ENCODE measurements at regions not wholly inside any gene's neighbourhood (a gene's known extent, or its start where the extent isn't known, plus 50 kb on each side); places are given as distances from the start of the nearest gene placed in this dataset.

DNA sequence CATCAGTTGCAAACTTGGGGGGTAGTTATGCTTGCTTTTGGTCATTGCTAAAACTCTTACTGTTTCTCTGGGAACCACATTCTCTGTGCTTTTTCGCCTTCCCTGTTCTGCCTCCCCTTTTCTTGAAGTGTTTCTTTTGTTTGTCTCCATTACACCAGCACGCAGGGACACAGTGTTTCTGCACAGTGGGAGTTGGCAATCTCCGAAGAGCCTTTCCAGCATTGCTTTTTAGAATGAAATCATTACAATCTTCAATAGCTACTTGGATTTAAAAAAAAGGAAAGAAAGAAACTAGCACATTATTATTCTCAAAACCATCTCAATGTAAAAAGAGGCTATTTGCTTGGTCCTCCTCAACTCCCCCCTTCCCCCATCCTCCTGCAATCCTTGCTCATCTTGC, 536.7 kb upstream of the MMS22L start:
- DNase-seq, result no peak

GRCh38 chr6:97820400-97820799, 537.4 kb upstream of the MMS22L start:
- no peak for DNase-seq

GRCh38 chr6:97822632-97823031, 539.6 kb upstream of the MMS22L start:
- DNase-seq, result no peak

DNA sequence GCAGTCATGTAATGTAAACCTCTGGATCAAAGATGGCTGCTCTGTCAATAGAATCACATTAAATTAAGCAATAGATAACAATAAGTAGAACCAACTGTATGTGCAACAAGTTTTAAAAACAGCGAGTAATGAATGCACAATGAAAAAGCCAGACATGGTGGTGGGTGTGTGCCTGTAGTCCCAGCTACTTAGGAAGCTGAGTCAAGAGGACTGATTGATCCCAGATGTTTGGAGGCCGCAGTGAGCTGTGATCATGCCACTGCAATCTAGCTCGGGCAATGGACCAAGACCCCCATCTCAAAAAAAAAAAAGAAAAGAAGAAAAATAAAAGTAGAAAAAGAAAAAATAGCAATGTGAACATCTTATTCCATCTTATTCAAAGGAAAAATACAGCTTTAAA, 558.7 kb upstream of the MMS22L start:
- no peak for DNase-seq

GRCh38 chr6:97842521-97842920, 559.5 kb upstream of the MMS22L start:
- DNase-seq, result no peak

DNA sequence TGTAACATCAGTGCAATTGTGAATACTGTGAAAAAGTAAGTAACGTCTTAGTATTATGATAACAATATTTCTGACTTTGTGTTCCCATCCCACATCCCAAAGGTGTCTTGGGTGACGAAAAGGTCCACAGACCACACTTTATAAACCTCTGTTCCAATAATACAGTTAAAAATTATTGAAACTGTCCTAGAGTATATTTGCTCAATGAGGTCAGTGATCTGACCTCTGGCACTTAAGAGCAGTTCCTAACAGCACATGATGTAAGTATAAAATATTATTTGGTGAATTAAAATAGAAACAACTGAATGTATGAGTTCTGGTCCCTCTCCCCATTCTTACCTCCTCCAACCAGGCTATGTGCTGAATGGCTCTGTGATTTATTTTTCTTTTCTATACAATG, 566.4 kb upstream of the MMS22L start:
- DNase-seq, result no peak

- no peak for DNase-seq
Observed at GRCh38 chr6:97850458-97851212, 567.6 kb upstream of the MMS22L start.

DNA sequence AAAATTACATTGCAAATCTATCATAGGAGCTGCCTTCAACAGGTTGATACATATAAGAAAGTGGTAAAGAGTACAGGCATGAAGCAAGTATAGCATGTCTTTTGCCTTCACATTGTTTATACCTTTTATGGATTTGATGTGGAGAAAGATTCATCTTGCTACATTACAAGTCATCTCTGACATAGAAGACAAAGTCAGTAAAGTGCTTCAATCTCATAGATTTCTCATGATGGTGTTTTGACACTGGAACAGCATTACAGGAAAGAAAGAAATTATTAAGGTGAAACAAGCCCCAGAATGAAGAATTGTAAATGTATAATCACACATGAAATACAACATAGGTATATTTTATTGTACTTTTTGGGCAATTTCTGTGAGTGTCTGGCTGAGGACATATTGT, 580.7 kb upstream of the MMS22L start:
- DNase-seq, result no peak

DNA sequence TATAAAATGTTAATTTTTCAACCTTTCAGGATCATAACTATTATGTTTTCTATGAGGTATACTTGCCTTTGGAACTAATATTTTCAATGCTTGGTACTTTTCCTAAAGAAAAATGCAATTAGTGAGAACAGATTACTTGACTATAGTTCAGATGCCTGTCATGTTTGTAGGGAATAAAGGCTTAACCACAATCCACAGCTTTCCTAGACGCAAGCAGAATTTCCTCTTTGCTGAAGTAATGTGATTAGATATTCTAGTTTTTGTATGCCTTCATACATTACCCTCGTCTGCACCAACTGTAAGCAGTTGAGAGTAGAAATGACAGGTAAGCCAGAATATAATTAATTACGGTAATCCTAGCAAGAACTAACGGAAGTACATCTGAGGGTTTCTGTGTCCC, 581.4 kb upstream of the MMS22L start:
- DNase-seq, result no peak

GRCh38 chr6:97864826-97865225, 581.8 kb upstream of the MMS22L start:
- DNase-seq, result no peak

DNA sequence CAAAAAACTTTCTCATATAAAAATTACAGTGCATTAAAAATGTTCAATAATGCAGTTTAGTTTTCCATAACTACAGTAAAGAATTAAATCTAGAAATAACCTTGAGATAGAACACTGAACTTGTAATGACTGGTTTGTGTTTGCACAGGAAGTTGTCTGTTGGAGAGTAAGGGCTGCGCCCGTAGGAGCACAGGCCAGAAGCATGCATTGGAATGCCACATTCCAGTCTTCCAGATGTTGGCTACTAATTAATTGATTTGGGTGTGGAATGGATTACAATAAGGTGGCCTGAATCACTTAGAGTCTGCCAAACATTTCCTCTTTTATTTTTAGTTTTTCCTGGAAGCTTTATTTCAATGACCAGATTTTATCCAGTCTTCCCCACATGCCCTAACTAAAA, 582.6 kb upstream of the MMS22L start:
- no peak for DNase-seq

DNA sequence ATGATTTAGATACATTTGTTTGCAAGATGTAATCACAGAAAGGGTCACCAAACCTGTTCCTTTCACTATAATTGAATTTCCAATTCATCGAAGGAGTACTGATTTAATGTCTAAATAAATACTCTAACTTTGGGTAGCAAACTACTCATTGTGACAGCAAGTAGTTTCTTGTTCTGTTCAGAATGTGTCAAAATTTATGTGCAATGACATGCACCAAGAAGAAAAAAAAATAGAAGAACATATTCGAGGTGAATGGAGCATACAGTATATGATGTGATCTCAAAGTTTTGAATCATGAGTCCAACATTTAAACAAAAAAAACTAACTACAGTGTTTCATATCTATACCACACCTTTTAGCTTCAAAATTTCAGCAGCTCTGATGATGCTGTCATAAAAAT, 583.6 kb upstream of the MMS22L start:
- no peak for DNase-seq

GRCh38 chr6:97867177-97867576, 584.2 kb upstream of the MMS22L start:
- no peak for DNase-seq

DNA sequence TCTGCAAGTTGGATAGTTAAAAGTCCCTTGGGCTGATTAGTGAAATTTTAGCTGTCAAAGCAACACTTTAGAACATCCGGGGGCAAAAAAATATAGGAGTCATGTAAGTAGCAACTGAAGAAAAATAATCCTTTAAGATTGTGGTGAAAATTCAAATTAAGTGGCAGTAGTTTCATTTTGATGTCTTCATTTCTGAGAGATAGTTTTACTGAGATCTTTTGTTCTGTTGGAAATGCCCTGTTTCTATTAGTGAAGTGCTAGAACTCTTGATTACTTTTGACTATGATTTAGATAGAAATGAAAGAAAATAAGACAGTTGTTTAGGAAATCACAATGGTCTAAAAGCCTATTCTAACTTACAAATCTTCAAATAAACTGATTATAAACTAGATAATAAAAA, 587.3 kb upstream of the MMS22L start:
- DNase-seq, result no peak

- no peak for DNase-seq
Observed at GRCh38 chr6:97876711-97877110, 593.7 kb upstream of the MMS22L start.

DNA sequence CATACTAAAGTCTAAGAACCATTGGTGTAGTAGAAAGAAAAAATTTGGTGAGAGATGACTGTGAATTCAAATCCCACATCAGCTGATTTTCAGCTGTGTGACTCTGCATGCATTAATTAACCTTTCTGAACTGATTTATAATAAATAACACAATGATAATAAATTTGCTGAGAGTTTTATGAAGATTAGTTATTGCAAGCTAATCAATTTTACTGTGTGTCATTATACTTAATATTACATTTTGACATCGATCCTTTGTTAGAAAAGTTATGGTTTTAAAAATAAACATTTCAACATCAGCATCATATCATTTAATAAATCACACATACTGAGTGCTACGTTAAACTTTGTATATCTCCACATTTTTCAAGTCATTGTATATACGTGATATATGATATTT, 599.7 kb upstream of the MMS22L start:
- DNase-seq, result no peak

- no peak for DNase-seq
Observed at GRCh38 chr6:97885325-97885724, 602.3 kb upstream of the MMS22L start.

- DNase-seq, result no peak
Observed at GRCh38 chr6:97885828-97886227, 602.8 kb upstream of the MMS22L start.

GRCh38 chr6:97901531-97901930, 618.5 kb upstream of the MMS22L start:
- no peak for DNase-seq

DNA sequence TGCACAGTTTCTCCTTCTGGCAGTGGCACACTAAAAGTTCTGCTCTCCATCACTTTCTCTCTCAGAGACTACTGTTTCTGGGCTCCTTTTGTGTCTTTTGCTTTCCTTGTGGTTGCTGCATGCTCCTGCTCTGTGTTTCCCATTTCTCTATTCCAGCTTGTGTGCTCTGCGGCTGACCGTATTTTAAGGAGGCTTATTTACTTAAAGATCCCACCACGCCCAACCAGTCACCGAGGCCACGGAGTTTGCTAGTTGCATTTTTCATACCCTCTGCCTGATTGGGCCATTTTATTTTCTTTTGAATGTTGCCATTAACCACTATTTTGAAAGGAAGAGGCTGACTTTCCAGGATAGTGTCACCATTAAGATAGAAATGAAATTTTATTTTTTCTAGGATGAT, 626.4 kb upstream of the MMS22L start:
- no peak for DNase-seq

GRCh38 chr6:97913721-97914120, 630.7 kb upstream of the MMS22L start:
- no peak for DNase-seq

- DNase-seq, result no peak
Observed at GRCh38 chr6:97914912-97915311, 631.9 kb upstream of the MMS22L start.

- DNase-seq, result no peak
Observed at GRCh38 chr6:97915537-97915936, 632.5 kb upstream of the MMS22L start.

DNA sequence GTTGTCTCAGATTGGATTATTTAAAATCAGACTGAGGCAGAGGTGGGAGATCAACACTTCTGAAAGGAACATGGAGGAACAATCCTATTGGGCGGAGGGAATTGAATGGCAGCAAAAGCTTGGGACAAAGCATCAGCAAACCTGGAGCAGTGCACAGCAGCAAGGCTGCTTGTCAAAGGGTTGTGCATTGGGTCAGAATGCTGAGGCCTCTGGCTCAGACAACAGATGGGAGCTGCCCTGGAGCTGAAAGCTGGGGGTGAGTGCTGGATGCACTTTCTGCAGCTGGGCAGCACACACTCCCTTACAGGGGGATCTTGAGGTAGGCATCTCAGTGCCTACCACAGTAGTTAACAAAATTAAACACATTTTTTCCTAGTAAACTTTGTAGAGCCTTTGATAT, 634.4 kb upstream of the MMS22L start:
- DNase-seq, result no peak

DNA sequence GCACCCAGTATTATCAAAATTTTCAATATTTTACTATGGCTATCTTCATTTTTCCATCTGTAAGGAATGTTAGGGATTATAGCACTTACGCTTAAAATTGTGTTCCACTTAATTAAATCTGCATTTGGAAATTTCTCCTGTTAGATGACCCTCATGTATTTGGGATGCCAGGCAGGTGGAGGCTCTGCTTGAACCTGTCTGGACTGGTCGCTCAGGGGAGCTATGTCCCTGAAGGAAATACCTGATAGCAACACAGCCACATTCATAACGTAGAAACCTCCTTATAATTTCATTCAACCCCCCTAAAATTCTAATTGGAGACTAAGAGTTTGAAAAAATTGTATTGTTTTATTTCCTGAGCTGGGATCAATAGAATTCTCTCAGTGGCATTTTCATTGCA, 636.0 kb upstream of the MMS22L start:
- DNase-seq, result no peak

GRCh38 chr6:97919631-97920030, 636.6 kb upstream of the MMS22L start:
- DNase-seq, result no peak
